Stimulated activated CD4-positive, alpha-beta T cell treated with anti-CD3 and anti-CD28 coated beads, Interleukin-4, amount 100 ng/mL, for 24 hours (primary cell): ENCODE measurements at regions not wholly inside any gene's neighbourhood (a gene's known extent, or its start where the extent isn't known, plus 50 kb on each side); places are given as distances from the start of the nearest gene placed in this dataset.

ENCODE experiments used
- DNase-seq: peaks from one replicate; pipeline ENCODE4 v3.0.0-alpha.2; 2020

- no peak for DNase-seq
Observed at GRCh38 chr2:215765729-215766360, 247.5 kb downstream of the MREG start.

- DNase-seq = no peak
Observed at GRCh38 chr2:215764441-215765048, 248.8 kb downstream of the MREG start.

- DNase-seq = no peak
Observed at GRCh38 chr2:215760557-215760956, 252.8 kb downstream of the MREG start.

GRCh38 chr2:215760091-215760490 lies 253.3 kb downstream of the MREG start:
- no peak for DNase-seq

- no peak for DNase-seq
Observed at GRCh38 chr2:215758691-215759090, 254.7 kb downstream of the MREG start.

GRCh38 chr2:215756346-215756730 lies 257.0 kb downstream of the MREG start:
- no peak for DNase-seq

- no peak for DNase-seq
Observed at GRCh38 chr2:215755641-215756345, 257.6 kb downstream of the MREG start.

GRCh38 chr2:215754546-215754945 lies 258.8 kb downstream of the MREG start:
- DNase-seq = no peak

GRCh38 chr2:215753808-215754207 lies 259.5 kb downstream of the MREG start:
- no peak for DNase-seq

GRCh38 chr2:215752991-215753390 lies 260.4 kb downstream of the MREG start:
- DNase-seq = no peak

GRCh38 chr2:215752436-215752835 lies 260.9 kb downstream of the MREG start:
- no peak for DNase-seq

- no peak for DNase-seq
Observed at GRCh38 chr2:215751911-215752272, 261.5 kb downstream of the MREG start.

GRCh38 chr2:215751200-215751910 lies 262.0 kb downstream of the MREG start:
- no peak for DNase-seq

- DNase-seq = no peak
Observed at GRCh38 chr2:215750763-215751162, 262.6 kb downstream of the MREG start.

GRCh38 chr2:215749092-215749957 lies 264.0 kb downstream of the MREG start:
- DNase-seq = no peak

GRCh38 chr2:215748446-215748845 lies 264.9 kb downstream of the MREG start:
- DNase-seq = no peak

- DNase-seq = no peak
Observed at GRCh38 chr2:215746887-215747615, 266.3 kb downstream of the MREG start.

GRCh38 chr2:215746226-215746886 lies 267.0 kb downstream of the MREG start:
- peak; percentile 27 for DNase-seq

GRCh38 chr2:215745331-215745730 lies 268.0 kb downstream of the MREG start:
- peak; percentile 11 for DNase-seq

- no peak for DNase-seq
Observed at GRCh38 chr2:215744514-215744913, 268.8 kb downstream of the MREG start.

GRCh38 chr2:215743066-215743465 lies 270.3 kb downstream of the MREG start:
- no peak for DNase-seq
